ENCODE measurements at regions not wholly inside any gene's neighbourhood (a gene's known extent, or its start where the extent isn't known, plus 50 kb on each side); places are given as distances from the start of the nearest gene placed in this dataset.
"Not testable (repeated sequence)": the region's sequence is repeated elsewhere in the genome, so short reads cannot be mapped to it uniquely, and the experiment has no call there.

GRCh38 chr9:65393111-65393810, 108.3 kb upstream of the FOXD4L5 start:
- DNase-seq: not testable (repeated sequence)

- DNase-seq: not testable (repeated sequence)
Measured at GRCh38 chr9:65392611-65393010, 107.6 kb upstream of the FOXD4L5 start.

- DNase-seq: not testable (repeated sequence)
Measured at GRCh38 chr9:65389710-65390109, 104.7 kb upstream of the FOXD4L5 start.

- not testable (repeated sequence) for DNase-seq
Measured at GRCh38 chr9:65389216-65389615, 104.2 kb upstream of the FOXD4L5 start.

- peak; percentile 78 for DNase-seq
Measured at GRCh38 chr9:65386699-65387098, 101.7 kb upstream of the FOXD4L5 start.

GRCh38 chr9:65386191-65386590, 101.2 kb upstream of the FOXD4L5 start:
- not testable (repeated sequence) for DNase-seq

- DNase-seq: not testable (repeated sequence)
Measured at GRCh38 chr9:65385655-65386024, 100.6 kb upstream of the FOXD4L5 start.

- not testable (repeated sequence) for DNase-seq
Measured at GRCh38 chr9:65384759-65385654, 100.0 kb upstream of the FOXD4L5 start.

GRCh38 chr9:65384066-65384465, 99.1 kb upstream of the FOXD4L5 start:
- not testable (repeated sequence) for DNase-seq

- DNase-seq: not testable (repeated sequence)
Measured at GRCh38 chr9:65383646-65384045, 98.6 kb upstream of the FOXD4L5 start.

- DNase-seq: not testable (repeated sequence)
Measured at GRCh38 chr9:65382701-65383318, 97.8 kb upstream of the FOXD4L5 start.

Data from CD4-positive, alpha-beta T cell treated with Interleukin-17A for 1 hour (primary cell).